H9 (cell line): ENCODE measurements at regions not wholly inside any gene's neighbourhood (a gene's known extent, or its start where the extent isn't known, plus 50 kb on each side); places are given as distances from the start of the nearest gene placed in this dataset.

Source experiments
- DNase-seq: peaks from one replicate; pipeline ENCODE4 v3.0.0-alpha.2; 2017
- H2AFZ ChIP-seq: one replicate; pipeline ENCODE4 v1.6.1; 2013; ENCODE audit warnings: mild to moderate bottlenecking, low read length, control low read depth, moderate library complexity
- H2AK5ac ChIP-seq: 2 replicates; pipeline ENCODE4 v1.6.1; 2013; ENCODE audit warnings: low read length, control low read depth, mixed read lengths; ENCODE audit not compliant: insufficient read length
- H2BK120ac ChIP-seq: one replicate; pipeline ENCODE4 v1.6.1; 2013; ENCODE audit warnings: low read depth, mild to moderate bottlenecking, low read length, control low read depth, inconsistent platforms; ENCODE audit not compliant: poor library complexity, severe bottlenecking
- H2BK12ac ChIP-seq: 2 replicates; pipeline ENCODE4 v1.6.1; 2013; ENCODE audit warnings: low read length, control low read depth, mixed read lengths, low read depth; ENCODE audit not compliant: insufficient read length
- H2BK15ac ChIP-seq: 2 replicates; pipeline ENCODE4 v1.6.1; 2013; ENCODE audit warnings: low read depth, low read length, control low read depth
- H2BK20ac ChIP-seq: one replicate; pipeline ENCODE4 v1.6.1; 2013; ENCODE audit warnings: low read depth, mild to moderate bottlenecking, low read length, control low read depth, inconsistent platforms; ENCODE audit not compliant: poor library complexity, severe bottlenecking
- H2BK5ac ChIP-seq: 2 replicates; pipeline ENCODE4 v1.6.1; 2013; ENCODE audit warnings: low read length, control low read depth, mixed read lengths; ENCODE audit not compliant: insufficient read length
- H3K14ac ChIP-seq: 2 replicates; pipeline ENCODE4 v1.6.1; 2013; ENCODE audit warnings: low read length, control low read depth; ENCODE audit not compliant: insufficient read depth
- H3K18ac ChIP-seq: 2 replicates; pipeline ENCODE4 v1.6.1; 2013; ENCODE audit warnings: low read depth, mild to moderate bottlenecking, mixed read lengths, low read length, control low read depth; ENCODE audit not compliant: insufficient read length
- H3K23ac ChIP-seq: 2 replicates; pipeline ENCODE4 v1.6.1; 2013; ENCODE audit warnings: low read length, control low read depth, mixed read lengths, low read depth; ENCODE audit not compliant: insufficient read length
- H3K23me2 ChIP-seq: 2 replicates; pipeline ENCODE4 v1.6.1; 2013; ENCODE audit warnings: low read depth, mild to moderate bottlenecking, mixed read lengths, low read length, control low read depth; ENCODE audit not compliant: insufficient read length, poor library complexity, severe bottlenecking
- H3K27ac ChIP-seq: 2 replicates; pipeline ENCODE4 v1.5.1; 2013; ENCODE audit warnings: low read length, control low read depth, mixed read lengths, low read depth; ENCODE audit not compliant: insufficient read length
- H3K27me3 ChIP-seq: 2 replicates; pipeline ENCODE4 v1.6.1; 2013; ENCODE audit warnings: low read length, control low read depth, inconsistent platforms; ENCODE audit not compliant: insufficient read depth
- H3K4ac ChIP-seq: 2 replicates; pipeline ENCODE4 v1.6.1; 2013; ENCODE audit warnings: low read depth, mild to moderate bottlenecking, control low read depth, inconsistent platforms, low read length, moderate library complexity
- H3K4me1 ChIP-seq: 2 replicates; pipeline ENCODE4 v1.6.1; 2013; ENCODE audit warnings: low read length, control low read depth, inconsistent platforms; ENCODE audit not compliant: insufficient read depth
- H3K4me2 ChIP-seq: 2 replicates; pipeline ENCODE4 v1.6.1; 2013; ENCODE audit warnings: low read length, control low read depth, mixed read lengths; ENCODE audit not compliant: insufficient read length, insufficient read depth
- H3K56ac ChIP-seq: 2 replicates; pipeline ENCODE4 v1.6.1; 2013; ENCODE audit warnings: low read depth, mild to moderate bottlenecking, mixed read lengths, low read length, control low read depth; ENCODE audit not compliant: insufficient read length
- H3K79me1 ChIP-seq: 2 replicates; pipeline ENCODE4 v1.6.1; 2013; ENCODE audit warnings: low read depth, mild to moderate bottlenecking, moderate library complexity, low read length, control low read depth, inconsistent platforms; ENCODE audit not compliant: insufficient read depth, poor library complexity, severe bottlenecking
- H3K79me2 ChIP-seq: 2 replicates; pipeline ENCODE4 v1.6.1; 2013; ENCODE audit warnings: low read length, control low read depth, inconsistent platforms; ENCODE audit not compliant: insufficient read depth
- H3K9ac ChIP-seq: 2 replicates; pipeline ENCODE4 v1.6.1; 2013; ENCODE audit warnings: low read length, control low read depth, mixed read lengths; ENCODE audit not compliant: insufficient read length; ENCODE audit errors: extremely low read depth
- H3K9me3 ChIP-seq: one replicate; pipeline ENCODE4 v1.6.1; 2013; ENCODE audit warnings: low read depth, low read length, inconsistent platforms; ENCODE audit not compliant: control insufficient read depth
- H3T11ph ChIP-seq: one replicate; pipeline ENCODE4 v1.6.1; 2013; ENCODE audit warnings: mild to moderate bottlenecking, low read length, control low read depth, inconsistent platforms
- H4K20me1 ChIP-seq: one replicate; pipeline ENCODE4 v1.6.1; 2013; ENCODE audit not compliant: control insufficient read depth, insufficient read length, insufficient read depth
- H4K5ac ChIP-seq: 2 replicates; pipeline ENCODE4 v1.6.1; 2013; ENCODE audit warnings: low read depth, mild to moderate bottlenecking, mixed read lengths, low read length, control low read depth; ENCODE audit not compliant: insufficient read length
- H4K8ac ChIP-seq: replicated peaks from 2 replicates; pipeline ENCODE4 v1.6.1; 2013; ENCODE audit warnings: low read length, control low read depth, mixed read lengths, low read depth; ENCODE audit not compliant: insufficient read length
- H4K91ac ChIP-seq: 2 replicates; pipeline ENCODE4 v1.6.1; 2013; ENCODE audit warnings: low read depth, mild to moderate bottlenecking, moderate library complexity, mixed read lengths, low read length, control low read depth; ENCODE audit not compliant: insufficient read length
- H3K27ac Mint-ChIP-seq, 3 experiments: 2 replicates in 2 of 3; 3 replicates in 1 of 3; pipeline ENCODE4 v1.8.0; 2020 to 2021; ENCODE audit warnings: mixed read lengths in 3 of 3, mild to moderate bottlenecking in 1 of 3, moderate library complexity in 1 of 3
- H3K27me3 Mint-ChIP-seq: 2 replicates; pipeline ENCODE4 v1.8.0; 2021; ENCODE audit warnings: low read depth, mild to moderate bottlenecking, moderate library complexity, mixed read lengths
- H3K36me3 Mint-ChIP-seq, 3 experiments: 2 replicates in 2 of 3; 3 replicates in 1 of 3; pipeline ENCODE4 v1.8.0; 2020 to 2021; ENCODE audit warnings: low read depth in 3 of 3, mixed read lengths in 3 of 3; ENCODE audit not compliant: insufficient read depth in 1 of 3
- H3K4me1 Mint-ChIP-seq, 2 experiments: 2 replicates each; pipeline ENCODE4 v1.8.0; 2020; ENCODE audit warnings: mixed read lengths in 2 of 2
- H3K4me3 Mint-ChIP-seq, 2 experiments: 2 replicates in 1 of 2; 3 replicates in 1 of 2; pipeline ENCODE4 v1.8.0; 2020 to 2021; ENCODE audit warnings: mild to moderate bottlenecking in 2 of 2, mixed read lengths in 2 of 2, moderate library complexity in 1 of 2
- H3K9me3 Mint-ChIP-seq, 2 experiments: 2 replicates in 1 of 2; 3 replicates in 1 of 2; pipeline ENCODE4 v1.8.0; 2020; ENCODE audit warnings: mild to moderate bottlenecking in 2 of 2, mixed read lengths in 2 of 2, moderate library complexity in 1 of 2
- CTCF ChIP-seq: fragments of 200-600 bp; sonication (generic); conservative IDR thresholded peaks from 3 replicates; pipeline ENCODE4 v1.8.0; 2021; ENCODE audit warnings: antibody characterized with exemption, mild to moderate bottlenecking
- WGBS: extraction: QIAGEN DNeasy Blood & Tissue Kit; methylation state at CpG from one replicate; pipeline ENCODE4 v1.1.7; 2013; ENCODE audit warnings: missing lambda C conversion rate, low lambda C conversion rate, mixed read lengths; ENCODE audit not compliant: insufficient read length; ENCODE audit errors: extremely low coverage; 5-methylcytosine and 5-hydroxymethylcytosine counted together

- Mint-ChIP-seq H3K27ac (peak overlapping the region in 1 of 3 experiments; percentile 61; a peak in 2 of 7 replicates), H3K27me3 (no peaks in the 10 kb centered on the region), H3K4me3 (no peak overlapping the region), H3K4me1 (peaks cover 30 to 37% of the 10 kb centered on the region in 2 experiments), H3K36me3 (no peaks in the 10 kb centered on the region), H3K9me3 (no peaks in the 10 kb centered on the region)
- H3K23me2 ChIP-seq, result no peaks in the 10 kb centered on the region
- no peaks in the 10 kb centered on the region for H3K79me2 ChIP-seq
- no peak overlapping the region for H3K4ac ChIP-seq
- H2BK15ac ChIP-seq, result no peak overlapping the region
- H4K8ac ChIP-seq, result no peak overlapping the region
- no peaks in the 10 kb centered on the region for H3K27me3 ChIP-seq
- H2BK12ac ChIP-seq, result no peak overlapping the region
- H2AFZ ChIP-seq, result no peak overlapping the region
- H3K14ac ChIP-seq, result no peak overlapping the region
- no peak overlapping the region for H3K4me2 ChIP-seq
- no peak overlapping the region for H2BK120ac ChIP-seq
- H3K79me1 ChIP-seq, result no peaks in the 10 kb centered on the region
- no peak overlapping the region for H3K27ac ChIP-seq
- H3K9me3 ChIP-seq, result no peaks in the 10 kb centered on the region
- no peak overlapping the region for H3K9ac ChIP-seq
- no peaks in the 10 kb centered on the region for H4K20me1 ChIP-seq
- peaks cover 6% of the 10 kb centered on the region; the same call in 1 of the 2 replicates for H3K4me1 ChIP-seq
- H2AK5ac ChIP-seq, result no peak overlapping the region
- no peak for DNase-seq
- no peak overlapping the region for H3T11ph ChIP-seq
- WGBS, result no CpG with 5 or more reads among the region's 2 CpGs
- H3K56ac ChIP-seq, result no peak overlapping the region
- H2BK20ac ChIP-seq, result no peak overlapping the region
- TF ChIP-seq CTCF, result no peak
- H3K23ac ChIP-seq, result no peak overlapping the region
- H2BK5ac ChIP-seq, result no peak overlapping the region
- no peak overlapping the region for H4K91ac ChIP-seq
- H4K5ac ChIP-seq, result no peak overlapping the region
- no peak overlapping the region for H3K18ac ChIP-seq
These were observed 417.7 kb upstream of the TBL1XR1 start for GRCh38 chr3:177615015-177615414.
